ENCODE measurements at regions not wholly inside any gene's neighbourhood (a gene's known extent, or its start where the extent isn't known, plus 50 kb on each side); places are given as distances from the start of the nearest gene placed in this dataset.

DNA sequence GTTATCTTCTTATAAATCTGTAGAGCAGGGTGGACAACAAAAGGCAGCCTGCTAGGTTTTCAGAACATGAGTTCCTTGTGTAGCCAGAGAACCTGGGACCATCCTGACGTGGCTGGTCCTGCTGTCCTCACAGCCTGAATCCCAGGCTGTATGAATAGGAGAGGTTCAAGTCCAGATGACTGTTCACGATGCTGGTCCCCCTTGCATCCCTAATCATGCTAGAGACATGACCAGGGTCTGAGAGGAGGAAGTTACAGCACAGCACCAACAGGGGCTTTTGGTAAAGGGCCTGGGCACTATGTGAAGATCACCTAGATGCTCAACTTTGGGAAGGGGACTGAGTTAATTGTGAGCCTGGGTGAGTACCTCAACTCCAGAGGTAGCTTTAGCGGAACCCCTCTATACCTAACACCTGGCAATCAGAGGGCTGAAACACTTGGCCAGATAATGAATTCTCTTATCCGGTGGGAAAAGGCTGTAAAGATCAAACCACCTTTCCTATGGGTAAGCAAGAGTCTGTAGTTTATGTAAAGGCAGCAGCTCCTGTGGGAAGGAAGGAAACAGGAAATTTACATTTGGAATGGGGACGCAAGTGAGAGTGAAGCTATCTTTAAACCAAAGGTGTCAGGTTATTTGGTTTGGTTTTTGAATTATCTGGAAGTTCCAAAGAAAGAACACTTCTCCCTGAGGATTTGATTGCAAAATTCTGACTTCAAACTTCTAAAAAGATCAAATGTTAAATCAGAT lies 112.8 kb downstream of the DAD1 start:
- no peak for TF ChIP-seq CTCF (IDR thresholded peaks at IDR 0.05)
- TF ChIP-seq POLR2A (IDR thresholded peaks at IDR 0.05) = no peak
- no peak for TF ChIP-seq POLR2AphosphoS5 (IDR thresholded peaks at IDR 0.05)

Data from upper lobe of left lung (tissue), 4 donors.